NCI-H345 (cell line): ENCODE measurements at regions not wholly inside any gene's neighbourhood (a gene's known extent, or its start where the extent isn't known, plus 50 kb on each side); places are given as distances from the start of the nearest gene placed in this dataset.
A peak's percentile ranks its signal among the peaks of the same experiment; 100 is the strongest.
"Not testable (repeated sequence)": the region's sequence is repeated elsewhere in the genome, so short reads cannot be mapped to it uniquely, and the experiment has no call there.

Source experiments
- DNase-seq: peaks from one replicate; lab custom pipeline; 2025; lab: John Stamatoyannopoulos, UW

GRCh38 chr10:23643111-23643780, 204.4 kb downstream of the OTUD1 start:
- DNase-seq: no peak

- DNase-seq: no peak
Observed at GRCh38 chr10:23648618-23649017, 209.7 kb downstream of the OTUD1 start.

DNA sequence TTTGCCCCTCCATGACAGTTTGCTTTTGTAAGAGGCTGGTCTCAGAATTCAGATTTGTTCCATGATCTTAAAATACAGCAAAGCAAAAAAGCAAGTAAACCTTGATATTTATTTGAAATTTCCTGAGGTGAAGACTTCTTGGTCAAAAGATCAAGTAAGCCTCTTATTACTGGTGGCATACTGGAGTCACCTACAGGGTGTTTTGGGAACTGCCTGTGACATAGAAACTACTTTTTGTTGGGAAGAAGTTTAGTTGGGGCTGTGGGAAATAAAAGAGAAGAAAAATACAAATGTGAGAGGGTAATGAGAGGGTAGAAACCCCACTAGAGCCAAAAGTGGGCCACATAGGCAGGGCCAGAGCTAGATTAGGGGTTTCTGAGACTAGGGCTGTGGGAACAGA, 217.9 kb downstream of the OTUD1 start:
- DNase-seq: no peak

- DNase-seq: no peak
Observed at GRCh38 chr10:23657677-23658076, 218.8 kb downstream of the OTUD1 start.

DNA sequence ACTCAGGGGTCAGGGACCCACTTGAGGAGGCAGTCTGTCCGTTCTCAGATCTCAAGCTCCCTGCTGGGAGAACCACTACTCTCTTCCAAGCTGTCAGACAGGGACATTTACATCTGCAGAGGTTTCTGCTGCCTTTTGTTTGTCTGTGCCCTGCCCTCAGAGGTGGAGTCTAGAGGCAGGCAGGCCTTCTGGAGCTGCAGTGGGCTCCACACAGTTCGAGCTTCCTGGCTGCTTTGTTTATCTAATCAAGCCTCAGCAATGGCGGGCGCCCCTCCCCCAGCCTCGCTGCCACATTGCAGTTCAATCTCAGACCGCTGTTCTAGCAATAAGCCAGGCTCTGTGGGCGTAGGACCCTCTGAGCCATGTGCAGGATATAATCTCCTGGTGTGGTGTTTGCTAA, 233.0 kb downstream of the OTUD1 start:
- DNase-seq: not testable (repeated sequence)

DNA sequence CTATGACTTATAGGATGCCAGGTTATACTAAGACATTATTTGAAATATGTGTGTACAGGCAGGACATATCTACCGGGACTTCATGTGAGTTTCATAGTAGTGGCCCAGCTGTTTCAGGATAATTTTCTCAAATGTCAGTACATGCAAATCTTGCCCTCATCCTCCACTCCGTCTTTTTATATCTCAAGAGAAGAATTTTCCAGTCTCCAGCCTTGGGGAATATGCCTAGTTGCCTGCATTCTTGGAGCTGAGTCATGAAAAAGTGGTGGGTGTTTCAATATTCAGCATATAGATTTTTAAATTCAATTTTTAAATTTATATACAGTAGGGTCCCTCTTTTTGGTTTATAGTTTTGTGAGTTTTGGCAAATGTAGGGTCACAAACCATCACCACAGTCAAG, 236.7 kb downstream of the OTUD1 start:
- DNase-seq: no peak

GRCh38 chr10:23676296-23676695, 237.4 kb downstream of the OTUD1 start:
- DNase-seq: no peak

GRCh38 chr10:23686722-23687121, 247.8 kb downstream of the OTUD1 start:
- no peak for DNase-seq

GRCh38 chr10:23692736-23693135, 253.9 kb downstream of the OTUD1 start:
- no peak for DNase-seq

GRCh38 chr10:23693501-23693901, 254.6 kb downstream of the OTUD1 start:
- DNase-seq: no peak

DNA sequence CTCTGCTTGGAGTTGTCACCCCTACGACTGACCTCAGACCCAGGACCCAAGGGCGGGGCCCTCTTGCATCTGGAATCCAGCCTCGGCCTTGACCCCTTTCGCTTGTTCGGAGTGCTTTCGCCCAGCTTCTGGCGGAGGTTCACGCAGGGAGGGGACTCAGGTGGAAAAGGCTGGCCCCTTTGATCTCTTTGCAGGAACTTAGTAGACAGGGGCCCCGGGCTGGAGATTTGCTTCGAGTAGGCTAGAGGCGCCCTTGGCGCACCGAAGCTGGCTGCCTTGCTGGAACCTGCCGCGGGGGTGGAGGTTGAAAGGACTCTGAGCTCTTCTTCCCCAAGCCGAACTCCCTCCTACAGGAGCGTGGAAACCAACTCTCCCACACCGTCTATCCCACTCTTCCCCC, 255.1 kb downstream of the OTUD1 start:
- DNase-seq: no peak

- no peak for DNase-seq
Observed at GRCh38 chr10:23694446-23694920, 255.6 kb downstream of the OTUD1 start.

GRCh38 chr10:23694921-23695824, 256.3 kb downstream of the OTUD1 start:
- no peak for DNase-seq

GRCh38 chr10:23695825-23696420, 257.0 kb downstream of the OTUD1 start:
- DNase-seq: no peak

- no peak for DNase-seq
Observed at GRCh38 chr10:23696476-23696875, 257.6 kb downstream of the OTUD1 start.

GRCh38 chr10:23702977-23703414, 264.1 kb downstream of the OTUD1 start:
- peak; percentile 14 for DNase-seq

DNA sequence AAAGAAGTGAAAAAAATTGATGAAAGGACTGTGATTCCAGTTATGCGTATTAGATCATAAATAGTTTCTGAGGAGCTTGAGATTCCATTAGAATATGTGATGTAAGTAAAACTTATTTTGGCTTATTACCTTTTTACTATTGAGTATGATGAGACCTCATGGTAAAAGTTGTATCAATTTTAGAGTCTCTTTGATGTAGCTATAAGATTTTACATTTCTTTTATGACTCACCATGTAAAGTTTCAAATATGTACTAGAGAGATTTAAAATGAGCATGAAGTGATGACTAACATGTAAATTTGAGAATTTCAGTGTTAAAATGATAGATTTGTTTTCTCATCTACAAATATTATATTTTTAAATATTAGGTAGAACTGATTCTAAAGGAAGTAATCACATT, 276.5 kb downstream of the OTUD1 start:
- DNase-seq: no peak

GRCh38 chr10:23717913-23718312, 279.0 kb downstream of the OTUD1 start:
- no peak for DNase-seq

DNA sequence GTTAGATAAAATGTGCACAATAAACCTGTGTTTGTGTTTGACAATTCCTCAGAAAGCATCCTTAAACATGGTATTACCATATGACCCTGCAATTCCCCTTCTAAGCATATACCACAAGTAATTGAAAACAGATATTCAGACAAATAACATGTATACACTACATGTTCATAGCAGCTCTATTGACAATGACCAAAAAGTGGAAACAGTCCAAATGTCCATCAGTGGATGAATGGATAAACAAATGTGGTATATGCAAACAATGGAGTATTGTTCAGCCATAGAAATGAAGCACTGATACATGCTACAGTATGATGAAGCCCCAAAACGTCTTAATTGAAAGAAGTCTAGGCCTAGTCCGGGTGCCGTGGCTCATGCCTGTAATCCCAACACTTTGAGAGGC, 280.1 kb downstream of the OTUD1 start:
- DNase-seq: no peak

DNA sequence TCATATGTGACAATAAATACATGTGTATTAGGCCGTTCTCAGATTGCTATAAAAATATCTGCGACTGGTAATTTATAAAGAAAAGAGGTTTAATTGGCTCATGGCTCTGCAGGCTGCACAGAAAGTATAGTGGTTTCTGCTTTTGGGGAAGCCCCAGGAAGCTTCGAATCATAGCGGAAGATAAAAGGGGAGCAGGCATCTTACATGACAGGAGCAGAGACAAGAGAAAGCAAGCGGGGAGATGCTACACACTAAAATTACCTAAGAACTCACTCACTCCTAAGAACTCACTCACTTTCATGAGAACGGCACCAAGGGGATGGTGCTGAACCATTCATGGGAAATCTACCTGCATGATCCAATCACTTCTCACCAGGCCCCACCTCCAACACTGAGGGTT, 284.9 kb downstream of the OTUD1 start:
- DNase-seq: no peak

- DNase-seq: no peak
Observed at GRCh38 chr10:23725548-23725947, 286.7 kb downstream of the OTUD1 start.

DNA sequence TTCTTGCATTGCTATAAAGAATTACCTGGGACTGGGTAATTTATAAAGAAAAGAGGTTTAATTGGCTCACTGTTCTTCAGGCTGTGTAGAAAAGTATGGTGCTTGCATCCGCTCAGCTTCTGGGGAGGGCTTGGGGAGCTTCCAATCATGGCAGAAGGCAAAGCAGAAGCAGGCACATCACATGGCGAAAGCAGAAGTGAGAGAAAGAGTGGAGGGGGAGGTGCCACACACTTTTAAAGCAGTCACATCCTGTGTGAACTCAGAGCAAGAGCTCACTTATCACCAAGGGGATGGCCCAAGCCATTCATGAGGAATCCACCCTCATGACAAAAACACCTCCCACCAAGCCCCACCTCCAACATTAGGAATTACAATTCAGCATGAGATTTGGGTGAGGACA, 303.5 kb downstream of the OTUD1 start:
- no peak for DNase-seq

GRCh38 chr10:23742807-23743206, 303.9 kb downstream of the OTUD1 start:
- no peak for DNase-seq
